Upper lobe of right lung (tissue), 1 donor: ENCODE measurements at regions not wholly inside any gene's neighbourhood (a gene's known extent, or its start where the extent isn't known, plus 50 kb on each side); places are given as distances from the start of the nearest gene placed in this dataset.
"Not testable (repeated sequence)": the region's sequence is repeated elsewhere in the genome, so short reads cannot be mapped to it uniquely, and the experiment has no call there.

Experiments used
- ATAC-seq: fragments of 200-7000 bp; cut with Tn5 transposase; one replicate; pipeline ENCODE4 v1.9.1; 2020; ENCODE audit warnings: mild to moderate bottlenecking, moderate library complexity
- DNase-seq: peaks from one replicate; pipeline ENCODE4 v3.0.0-alpha.2; 2020
- H3K27ac ChIP-seq: fragments of 200-600 bp; one replicate; pipeline ENCODE4 v1.8.0; 2022
- H3K27me3 ChIP-seq: fragments of 200-600 bp; one replicate; pipeline ENCODE4 v1.8.0; 2022; ENCODE audit warnings: mild to moderate bottlenecking
- H3K36me3 ChIP-seq: fragments of 200-600 bp; one replicate; pipeline ENCODE4 v1.8.0; 2022
- H3K4me1 ChIP-seq: fragments of 200-600 bp; one replicate; pipeline ENCODE4 v1.8.0; 2022
- H3K4me3 ChIP-seq: fragments of 200-600 bp; one replicate; pipeline ENCODE4 v1.8.0; 2022; ENCODE audit warnings: mild to moderate bottlenecking
- H3K9me3 ChIP-seq: fragments of 200-600 bp; one replicate; pipeline ENCODE4 v1.8.0; 2022
- CTCF ChIP-seq: fragments of 200-600 bp; IDR thresholded peaks from one replicate; pipeline ENCODE4 v1.8.0; 2022; ENCODE audit warnings: antibody characterized with exemption
- intact Hi-C: fragments of 100-400 bp; cut with DNase I; formaldehyde crosslinking; loops from one replicate; pipeline ENCODE4 v1.11.0; 2022
- donor health status: DM: no; HTN: yes; CAD: no; lungs with severe emphysema.

DNA sequence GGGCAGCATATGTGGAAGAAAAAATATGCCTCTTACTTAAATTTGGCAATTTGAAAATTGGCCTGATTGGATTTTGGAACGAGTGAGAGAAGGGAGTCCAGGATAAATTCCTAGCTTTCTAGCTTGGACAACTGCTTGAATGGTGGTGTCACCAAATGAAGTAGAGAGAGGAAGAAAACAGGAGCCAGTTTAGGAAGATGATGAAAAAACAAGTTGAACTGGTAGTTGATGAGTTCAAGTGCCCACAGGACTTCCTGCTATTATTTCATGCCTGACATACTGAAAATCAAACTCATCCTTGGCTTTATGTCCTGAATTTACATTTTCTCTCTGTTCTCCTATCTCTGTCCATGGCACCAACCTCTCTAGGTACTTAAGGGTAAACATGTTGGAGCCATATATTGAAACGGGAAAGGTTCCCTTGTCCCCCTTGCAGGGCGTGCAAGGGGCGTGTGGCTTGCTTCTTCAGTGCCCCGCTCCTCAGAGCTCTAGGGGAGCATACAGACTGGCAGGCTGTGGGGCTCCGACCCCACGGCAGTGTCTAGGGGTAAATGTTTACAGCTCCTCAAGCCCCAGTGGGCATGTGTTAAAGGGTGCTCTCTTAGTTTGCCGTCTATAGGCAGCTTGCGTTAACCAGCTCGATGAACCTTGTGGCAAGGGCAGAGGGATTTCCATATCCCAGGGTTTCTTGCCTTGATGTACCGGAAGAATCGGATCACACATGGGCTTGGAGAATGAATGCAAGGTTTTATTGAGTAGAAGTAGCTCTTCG is 250.7 kb upstream of the PGRMC2 start:
- Histone ChIP-seq H3K4me1 (peaks cover 6% of the 10 kb centered on the region), H3K4me3 (no peak overlapping the region)
- no peak for ATAC-seq

GRCh38 chr4:128536746-128537145 is 249.1 kb upstream of the PGRMC2 start:
- intact Hi-C loops, result no loop called here
- no peak overlapping the region for H3K27ac ChIP-seq
- H3K4me3 ChIP-seq, result no peak overlapping the region
- H3K9me3 ChIP-seq, result no peaks in the 10 kb centered on the region
- DNase-seq (no peak), ATAC-seq (no peak)
- no peak for TF ChIP-seq CTCF
- peaks cover 6% of the 10 kb centered on the region for H3K4me1 ChIP-seq
- no peaks in the 10 kb centered on the region for H3K27me3 ChIP-seq
- no peaks in the 10 kb centered on the region for H3K36me3 ChIP-seq

More for the DNA sequence above, 250.7 kb upstream of the PGRMC2 start:
- no peaks in the 10 kb centered on the region for H3K9me3 ChIP-seq
- TF ChIP-seq CTCF, result no peak
- no peak overlapping the region for H3K27ac ChIP-seq
- H3K36me3 ChIP-seq, result no peaks in the 10 kb centered on the region
- no peak for DNase-seq
- no peaks in the 10 kb centered on the region for H3K27me3 ChIP-seq
- intact Hi-C loops, result no loop called here

DNA sequence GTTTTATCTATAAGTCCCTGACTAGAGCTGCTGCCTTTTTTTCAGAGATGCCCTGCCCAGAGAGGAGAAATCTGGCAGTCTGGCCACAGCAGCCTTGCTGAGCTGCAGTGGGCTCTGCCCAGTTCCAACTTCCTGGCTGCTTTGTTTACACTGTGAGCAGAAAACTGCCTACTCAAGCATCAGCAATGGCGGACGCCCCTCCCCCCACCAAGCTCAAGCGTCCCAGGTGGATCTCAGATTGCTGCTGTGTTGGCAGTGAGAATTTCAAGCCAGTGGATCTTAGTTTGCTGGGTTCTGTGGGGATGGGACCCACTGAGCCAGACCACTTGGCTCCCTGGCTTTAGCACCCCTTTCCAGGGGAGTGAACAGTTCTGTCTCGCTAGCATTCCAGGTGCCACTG is 247.9 kb upstream of the PGRMC2 start:
- H3K27me3 ChIP-seq, H3K4me3 ChIP-seq, H3K27ac ChIP-seq, intact Hi-C loops, H3K4me1 ChIP-seq, H3K36me3 ChIP-seq, ATAC-seq, H3K9me3 ChIP-seq: not testable (repeated sequence)
- DNase-seq, result peak; percentile 72

DNA sequence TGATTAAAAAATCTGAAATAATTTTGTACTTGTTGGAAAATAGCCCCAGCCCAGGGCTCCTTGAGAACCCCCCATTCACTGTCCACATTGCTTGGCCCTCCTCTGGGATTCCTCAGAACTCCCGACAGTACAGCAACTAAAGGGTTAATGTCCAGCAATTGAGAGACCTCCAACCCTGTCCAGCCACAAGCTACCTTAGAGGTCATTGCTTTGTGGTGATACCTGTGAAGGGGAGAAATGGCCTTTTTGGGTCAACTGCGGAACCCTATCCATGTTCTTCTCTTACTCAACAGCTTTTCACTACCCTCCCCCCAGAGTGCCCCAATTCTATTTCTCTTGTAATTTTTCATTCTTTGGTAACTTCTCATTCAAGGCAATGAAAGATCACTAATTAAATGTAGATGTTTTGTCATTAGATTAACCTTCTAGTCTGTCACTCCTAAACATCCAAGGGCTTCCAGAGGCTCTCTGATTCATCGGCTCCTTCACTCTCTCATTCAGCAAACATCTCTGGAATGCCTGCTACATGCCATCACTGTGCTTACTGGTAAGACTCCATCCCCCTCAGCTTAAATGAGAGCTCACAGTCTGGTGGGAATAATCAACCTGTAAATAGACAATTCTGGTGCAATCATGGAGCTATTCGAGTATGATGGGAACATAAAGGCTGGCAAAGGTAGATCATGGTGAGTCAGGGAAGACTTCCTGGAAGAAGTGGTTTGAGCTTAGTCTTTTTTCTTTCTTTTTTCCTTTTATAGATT is 241.4 kb upstream of the PGRMC2 start:
- H3K4me3 ChIP-seq, result no peak overlapping the region
- no peaks in the 10 kb centered on the region for H3K36me3 ChIP-seq
- ATAC-seq (peak; percentile 89), DNase-seq (no peak)
- intact Hi-C loops, result no loop called here
- H3K4me1 ChIP-seq, result peaks cover 15% of the 10 kb centered on the region
- H3K9me3 ChIP-seq, result no peaks in the 10 kb centered on the region
- no peak for TF ChIP-seq CTCF
- no peak overlapping the region for H3K27ac ChIP-seq
- H3K27me3 ChIP-seq, result no peaks in the 10 kb centered on the region

GRCh38 chr4:128527946-128528576 is 240.4 kb upstream of the PGRMC2 start:
- no peaks in the 10 kb centered on the region for H3K27me3 ChIP-seq
- H3K36me3 ChIP-seq, result no peaks in the 10 kb centered on the region
- intact Hi-C loops, result no loop called here
- H3K9me3 ChIP-seq, result no peaks in the 10 kb centered on the region
- peaks cover 15% of the 10 kb centered on the region for H3K4me1 ChIP-seq
- no peak for TF ChIP-seq CTCF
- no peak overlapping the region for H3K27ac ChIP-seq
- no peak overlapping the region for H3K4me3 ChIP-seq
- no peak for DNase-seq
- ATAC-seq, result no peak

DNA sequence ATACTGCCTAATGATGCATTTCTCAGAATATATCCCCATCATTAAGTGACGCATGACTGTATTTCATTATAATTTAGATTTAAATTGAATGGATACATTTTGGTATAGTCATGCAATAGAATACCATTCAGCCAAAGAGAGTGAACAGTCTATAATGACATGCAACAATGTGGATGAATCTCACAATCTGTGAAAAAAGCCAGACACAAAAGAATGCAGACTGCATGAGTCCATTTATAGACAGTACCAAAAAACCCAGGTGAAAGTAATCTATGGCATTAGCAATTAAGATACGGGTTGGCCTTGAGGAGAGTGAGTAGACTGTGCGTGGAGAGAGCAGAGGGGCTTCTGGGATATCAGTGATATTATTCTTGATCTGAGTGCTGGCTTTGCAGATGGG is 239.7 kb upstream of the PGRMC2 start:
- H3K36me3 ChIP-seq, result no peaks in the 10 kb centered on the region
- intact Hi-C loops, result no loop called here
- H3K27ac ChIP-seq, result no peak overlapping the region
- H3K27me3 ChIP-seq, result no peaks in the 10 kb centered on the region
- no peak for TF ChIP-seq CTCF
- DNase-seq, result no peak
- ATAC-seq, result no peak
- H3K4me1 ChIP-seq, result peaks cover 15% of the 10 kb centered on the region
- no peaks in the 10 kb centered on the region for H3K9me3 ChIP-seq
- H3K4me3 ChIP-seq, result no peak overlapping the region
